ENCODE measurements at regions not wholly inside any gene's neighbourhood (a gene's known extent, or its start where the extent isn't known, plus 50 kb on each side); places are given as distances from the start of the nearest gene placed in this dataset.

- Histone ChIP-seq H3K27ac (no peak overlapping the region), H3K4me3 (no peak overlapping the region), H3K4me1 (no peaks in the 10 kb centered on the region), H3K9me3 (no peaks in the 10 kb centered on the region), H3K27me3 (no peaks in the 10 kb centered on the region), H3K36me3 (no peaks in the 10 kb centered on the region)
- DNase-seq (ENCODE audit: low spot score in 2 of 2), result no peak
- TF ChIP-seq POLR2A (IDR thresholded peaks at IDR 0.05), result no peak
- no peak for TF ChIP-seq POLR2AphosphoS5 (IDR thresholded peaks at IDR 0.05)
- no peak for TF ChIP-seq CTCF (IDR thresholded peaks at IDR 0.05)
- intact Hi-C loops (cut with DNase I; ENCODE audit: low total_unique reads), result no loop called here
Measured at GRCh38 chr6:92827104-92827503, 592.3 kb downstream of the EPHA7 start.

- H3K9me3 ChIP-seq, result no peaks in the 10 kb centered on the region
- no peak overlapping the region for H3K27ac ChIP-seq
- H3K4me3 ChIP-seq, result no peak overlapping the region
- no peaks in the 10 kb centered on the region for H3K36me3 ChIP-seq
- no peaks in the 10 kb centered on the region for H3K4me1 ChIP-seq
- H3K27me3 ChIP-seq, result no peaks in the 10 kb centered on the region
- no peak for TF ChIP-seq CTCF (IDR thresholded peaks at IDR 0.05)
- DNase-seq (ENCODE audit: low spot score in 2 of 2), result no peak
- intact Hi-C loops (cut with DNase I; ENCODE audit: low total_unique reads), result no loop called here
Measured at GRCh38 chr6:92826633-92827032, 592.7 kb downstream of the EPHA7 start.

GRCh38 chr6:92822222-92822621 is 597.1 kb downstream of the EPHA7 start:
- TF ChIP-seq POLR2A (IDR thresholded peaks at IDR 0.05), result no peak
- no peak for TF ChIP-seq CTCF (IDR thresholded peaks at IDR 0.05)
- TF ChIP-seq POLR2AphosphoS5 (IDR thresholded peaks at IDR 0.05), result no peak
- Histone ChIP-seq H3K27ac (no peak overlapping the region), H3K4me3 (no peak overlapping the region), H3K27me3 (no peaks in the 10 kb centered on the region), H3K36me3 (no peaks in the 10 kb centered on the region), H3K4me1 (no peaks in the 10 kb centered on the region), H3K9me3 (no peaks in the 10 kb centered on the region)
- intact Hi-C loops (cut with DNase I; ENCODE audit: low total_unique reads), result no loop called here
- no peak for DNase-seq (ENCODE audit: low spot score in 2 of 2)

- H3K4me3 ChIP-seq, result no peak overlapping the region
- no peaks in the 10 kb centered on the region for H3K9me3 ChIP-seq
- no peak for TF ChIP-seq CTCF (IDR thresholded peaks at IDR 0.05)
- TF ChIP-seq POLR2AphosphoS5 (IDR thresholded peaks at IDR 0.05), result no peak
- TF ChIP-seq POLR2A (IDR thresholded peaks at IDR 0.05), result no peak
- intact Hi-C loops (cut with DNase I; ENCODE audit: low total_unique reads), result no loop called here
- H3K4me1 ChIP-seq, result no peaks in the 10 kb centered on the region
- H3K36me3 ChIP-seq, result no peaks in the 10 kb centered on the region
- no peak overlapping the region for H3K27ac ChIP-seq
- DNase-seq (ENCODE audit: low spot score in 2 of 2), result no peak
- no peaks in the 10 kb centered on the region for H3K27me3 ChIP-seq
Measured at GRCh38 chr6:92820601-92821000, 598.8 kb downstream of the EPHA7 start.

GRCh38 chr6:92810913-92811312 is 608.4 kb downstream of the EPHA7 start:
- Histone ChIP-seq H3K4me1 (no peaks in the 10 kb centered on the region), H3K4me3 (no peak overlapping the region), H3K36me3 (no peaks in the 10 kb centered on the region), H3K27me3 (no peaks in the 10 kb centered on the region), H3K27ac (no peak overlapping the region), H3K9me3 (no peaks in the 10 kb centered on the region)
- intact Hi-C loops (cut with DNase I; ENCODE audit: low total_unique reads), result no loop called here
- DNase-seq (ENCODE audit: low spot score in 2 of 2), result no peak
- no peak for TF ChIP-seq POLR2AphosphoS5 (IDR thresholded peaks at IDR 0.05)
- peak in 2 of 3 donors; percentile 17 to 39 for TF ChIP-seq CTCF (IDR thresholded peaks at IDR 0.05)

All from breast epithelium (tissue), 4 donors.